HFFc6 (cell line): ENCODE measurements at regions not wholly inside any gene's neighbourhood (a gene's known extent, or its start where the extent isn't known, plus 50 kb on each side); places are given as distances from the start of the nearest gene placed in this dataset.

Source experiments
- DNase-seq: peaks from one replicate; pipeline ENCODE4 v3.0.0-alpha.2; 2018
- H3K27ac Mint-ChIP-seq: 2 replicates; pipeline ENCODE4 v1.8.0; 2020; ENCODE audit warnings: mild to moderate bottlenecking, mixed read lengths
- H3K27me3 Mint-ChIP-seq: 2 replicates; pipeline ENCODE4 v1.8.0; 2021; ENCODE audit warnings: mild to moderate bottlenecking, moderate library complexity, mixed read lengths; ENCODE audit not compliant: insufficient read depth
- H3K36me3 Mint-ChIP-seq: 2 replicates; pipeline ENCODE4 v1.8.0; 2021; ENCODE audit warnings: low read depth, mixed read lengths
- H3K4me1 Mint-ChIP-seq: 2 replicates; pipeline ENCODE4 v1.8.0; 2020; ENCODE audit warnings: low read depth, mixed read lengths
- H3K4me3 Mint-ChIP-seq: 2 replicates; pipeline ENCODE4 v1.8.0; 2020; ENCODE audit warnings: mild to moderate bottlenecking, moderate library complexity, mixed read lengths
- H3K9me3 Mint-ChIP-seq: 2 replicates; pipeline ENCODE4 v1.8.0; 2020; ENCODE audit warnings: mild to moderate bottlenecking, mixed read lengths
- CTCF ChIP-seq: fragments of 200-600 bp; sonication (generic); IDR thresholded peaks from 2 replicates; pipeline ENCODE4 v1.5.0; 2021; ENCODE audit warnings: antibody characterized with exemption, mild to moderate bottlenecking

- Mint-ChIP-seq H3K27ac (no peak overlapping the region), H3K36me3 (no peaks in the 10 kb centered on the region), H3K4me3 (no peak overlapping the region), H3K4me1 (peaks cover 29% of the 10 kb centered on the region), H3K9me3 (no peaks in the 10 kb centered on the region), H3K27me3 (peaks cover 27% of the 10 kb centered on the region)
- TF ChIP-seq CTCF, result no peak
- no peak for DNase-seq
These were observed 49.8 kb downstream of the ABCC12 start for GRCh38 chr16:48105976-48106375.

- no peak for TF ChIP-seq CTCF
- Mint-ChIP-seq H3K27ac (no peak overlapping the region), H3K4me1 (peaks cover 29% of the 10 kb centered on the region), H3K27me3 (peaks cover 23% of the 10 kb centered on the region), H3K36me3 (no peaks in the 10 kb centered on the region), H3K4me3 (no peak overlapping the region), H3K9me3 (no peaks in the 10 kb centered on the region)
- DNase-seq, result no peak
These were observed 50.3 kb downstream of the ABCC12 start for GRCh38 chr16:48105456-48105855.

GRCh38 chr16:48103591-48103990, 52.2 kb downstream of the ABCC12 start:
- peaks cover 15% of the 10 kb centered on the region for H3K27me3 Mint-ChIP-seq
- no peaks in the 10 kb centered on the region for H3K36me3 Mint-ChIP-seq
- H3K4me3 Mint-ChIP-seq, result no peak overlapping the region
- H3K9me3 Mint-ChIP-seq, result no peaks in the 10 kb centered on the region
- H3K27ac Mint-ChIP-seq, result no peak overlapping the region
- H3K4me1 Mint-ChIP-seq, result peaks cover 34% of the 10 kb centered on the region
- DNase-seq, result no peak
- TF ChIP-seq CTCF, result no peak

- Mint-ChIP-seq H3K27me3 (peaks cover 15% of the 10 kb centered on the region), H3K4me1 (peaks cover 40% of the 10 kb centered on the region), H3K36me3 (no peaks in the 10 kb centered on the region), H3K27ac (no peak overlapping the region), H3K4me3 (no peak overlapping the region; the same call in 1 of the 2 replicates), H3K9me3 (no peaks in the 10 kb centered on the region)
- DNase-seq, result no peak
- no peak for TF ChIP-seq CTCF
These were observed 53.4 kb downstream of the ABCC12 start for GRCh38 chr16:48102083-48103008.

GRCh38 chr16:48101069-48101674, 54.6 kb downstream of the ABCC12 start:
- Mint-ChIP-seq H3K27ac (no peak overlapping the region), H3K9me3 (no peaks in the 10 kb centered on the region), H3K27me3 (peaks cover 15% of the 10 kb centered on the region), H3K4me3 (no peak overlapping the region), H3K36me3 (no peaks in the 10 kb centered on the region), H3K4me1 (peaks cover 39% of the 10 kb centered on the region)
- no peak for DNase-seq
- no peak for TF ChIP-seq CTCF
